ENCODE measurements at regions not wholly inside any gene's neighbourhood (a gene's known extent, or its start where the extent isn't known, plus 50 kb on each side); places are given as distances from the start of the nearest gene placed in this dataset.
A peak's percentile ranks its signal among the peaks of the same experiment; 100 is the strongest.

DNA sequence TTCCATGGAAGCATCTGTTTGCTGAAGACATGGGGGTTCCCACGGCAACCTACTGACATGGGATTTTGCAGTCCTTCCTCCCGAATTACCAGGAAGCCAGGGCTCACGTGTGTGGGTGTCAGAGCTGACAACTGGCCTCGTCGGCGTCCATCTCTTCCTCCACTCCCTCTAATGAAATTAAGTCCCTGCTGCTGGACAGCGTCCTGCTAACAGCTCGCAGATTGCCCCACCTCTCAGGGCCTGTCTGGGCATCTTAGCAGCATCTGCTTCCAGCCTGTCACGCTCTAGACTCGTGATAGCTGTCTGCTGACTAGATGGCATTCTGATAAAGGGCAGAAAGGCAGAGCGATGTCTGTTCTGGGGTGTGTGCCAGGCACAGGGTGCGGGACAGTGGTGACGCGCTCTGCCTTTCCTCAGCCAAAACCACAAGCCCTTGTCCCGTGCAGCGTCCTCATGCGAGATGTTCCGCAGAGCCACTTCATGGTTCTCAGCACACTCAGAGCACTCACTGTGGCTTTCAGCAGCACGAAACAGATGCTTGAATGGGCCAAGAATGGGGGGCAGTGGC is 161.1 kb downstream of the ARL4C start:
- Histone ChIP-seq H3K27ac (ENCODE audit: low read depth, low read length) (no peak overlapping the region), H3K9me3 (ENCODE audit: control insufficient read depth, insufficient read depth, low read length) (no peaks in the 10 kb centered on the region), H3K9ac (ENCODE audit: low read depth, low read length) (no peak overlapping the region), H3K27me3 (ENCODE audit: control insufficient read depth, insufficient read depth, low read length) (no peaks in the 10 kb centered on the region), H3K4me1 (ENCODE audit: control insufficient read depth, insufficient read depth, low read length) (peaks cover 17% of the 10 kb centered on the region), H3K4me3 (ENCODE audit: low read depth, low read length) (no peak overlapping the region), H3K36me3 (ENCODE audit: control insufficient read depth, insufficient read depth, low read length) (no peaks in the 10 kb centered on the region)

DNA sequence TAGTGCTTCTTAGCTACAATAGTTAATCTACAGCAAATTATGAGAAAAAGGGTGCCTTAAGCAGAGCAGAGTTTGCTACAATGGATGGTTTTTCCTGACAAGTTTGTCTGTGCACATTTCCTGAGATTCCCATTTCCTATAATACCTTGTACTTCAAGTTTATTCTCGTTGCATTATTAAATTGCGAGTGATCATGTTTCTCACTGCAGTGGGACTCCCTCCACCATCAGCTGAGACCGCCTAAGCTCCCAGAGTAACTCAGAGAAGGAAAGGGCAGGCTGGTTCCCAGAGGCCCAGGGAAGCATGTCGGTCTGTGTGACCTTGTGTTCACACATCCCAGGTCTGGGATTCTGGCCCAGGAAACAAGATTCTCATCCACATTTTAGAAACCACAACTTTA is 162.1 kb downstream of the ARL4C start:
- Histone ChIP-seq H3K27ac (ENCODE audit: low read depth, low read length) (peak overlapping the region; percentile 21), H3K36me3 (ENCODE audit: control insufficient read depth, insufficient read depth, low read length) (no peaks in the 10 kb centered on the region), H3K9me3 (ENCODE audit: control insufficient read depth, insufficient read depth, low read length) (no peaks in the 10 kb centered on the region), H3K4me1 (ENCODE audit: control insufficient read depth, insufficient read depth, low read length) (peaks cover 17% of the 10 kb centered on the region), H3K27me3 (ENCODE audit: control insufficient read depth, insufficient read depth, low read length) (no peaks in the 10 kb centered on the region), H3K9ac (ENCODE audit: low read depth, low read length) (no peak overlapping the region), H3K4me3 (ENCODE audit: low read depth, low read length) (no peak overlapping the region)

DNA sequence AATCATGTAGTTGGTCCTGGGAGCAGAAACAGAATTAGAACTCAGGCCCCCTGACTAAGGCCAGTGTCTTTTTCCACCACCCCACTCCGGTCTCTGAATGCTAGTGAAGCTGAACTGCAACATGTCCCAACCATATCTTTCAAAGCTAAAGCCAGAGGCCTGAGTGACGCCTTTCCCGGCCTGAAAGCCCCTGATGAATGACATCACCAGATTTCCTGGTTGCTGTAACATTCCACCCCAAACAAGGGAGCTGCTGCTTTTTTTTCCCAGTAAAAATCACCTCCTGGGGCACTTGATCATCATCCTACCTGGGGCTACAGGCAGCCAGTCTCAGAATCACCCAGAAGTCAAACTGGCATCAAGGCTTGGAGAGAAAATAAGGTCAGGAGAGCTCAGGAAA is 162.7 kb downstream of the ARL4C start:
- H3K27me3 ChIP-seq (ENCODE audit: control insufficient read depth, insufficient read depth, low read length): no peaks in the 10 kb centered on the region
- peaks cover 17% of the 10 kb centered on the region for H3K4me1 ChIP-seq (ENCODE audit: control insufficient read depth, insufficient read depth, low read length)
- H3K9ac ChIP-seq (ENCODE audit: low read depth, low read length): no peak overlapping the region
- no peaks in the 10 kb centered on the region for H3K9me3 ChIP-seq (ENCODE audit: control insufficient read depth, insufficient read depth, low read length)
- H3K36me3 ChIP-seq (ENCODE audit: control insufficient read depth, insufficient read depth, low read length): no peaks in the 10 kb centered on the region
- H3K4me3 ChIP-seq (ENCODE audit: low read depth, low read length): no peak overlapping the region
- H3K27ac ChIP-seq (ENCODE audit: low read depth, low read length): peak overlapping the region; percentile 21

DNA sequence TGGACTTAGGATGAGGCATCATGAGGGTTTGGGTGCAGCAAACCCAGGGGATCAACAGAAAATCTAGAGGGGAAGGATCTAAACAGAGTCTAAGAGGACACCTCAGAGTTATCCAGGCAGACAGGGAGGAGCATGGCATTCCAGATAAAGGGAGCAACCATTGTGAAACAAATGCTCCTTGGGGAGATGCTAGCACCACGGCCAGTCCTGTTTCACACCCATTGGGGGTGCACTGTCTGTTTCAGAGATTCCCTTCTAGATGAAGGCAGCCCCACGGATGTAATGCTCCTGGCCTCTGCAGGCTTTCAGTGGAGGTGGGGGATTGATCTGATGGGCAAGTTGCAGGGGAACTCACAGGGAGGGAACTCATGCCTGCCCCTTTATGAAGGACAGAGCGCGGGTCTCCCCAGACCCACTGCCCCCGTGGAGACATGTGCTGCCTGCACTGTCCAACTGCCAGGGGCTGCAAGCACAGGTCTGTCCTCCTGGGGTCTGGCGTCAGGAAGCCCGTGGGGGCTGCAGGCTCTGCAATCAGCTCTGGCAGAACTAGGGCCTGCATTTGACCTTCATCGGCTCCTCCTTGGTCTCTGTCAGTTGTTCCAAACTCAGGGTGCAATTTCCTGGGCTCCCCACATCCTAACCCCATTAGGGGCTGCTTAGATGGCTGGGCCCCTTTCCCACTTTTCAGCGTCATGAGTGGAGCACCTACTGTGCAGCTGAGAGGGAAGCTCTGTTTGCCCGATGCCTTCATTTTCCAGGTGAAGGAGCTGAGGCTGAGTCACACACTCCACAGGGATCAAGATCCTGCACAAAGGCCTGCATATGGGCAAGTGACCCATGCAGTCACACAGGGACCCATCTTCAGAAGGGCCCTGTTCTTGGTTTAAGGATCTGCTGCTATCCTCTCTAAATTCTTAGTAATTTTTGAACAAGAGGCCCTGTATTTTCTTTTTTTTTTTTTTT is 163.4 kb downstream of the ARL4C start:
- H3K9ac ChIP-seq (ENCODE audit: low read depth, low read length): no peak overlapping the region
- H3K27ac ChIP-seq (ENCODE audit: low read depth, low read length): peak overlapping the region; percentile 40
- no peaks in the 10 kb centered on the region for H3K36me3 ChIP-seq (ENCODE audit: control insufficient read depth, insufficient read depth, low read length)
- H3K4me3 ChIP-seq (ENCODE audit: low read depth, low read length): no peak overlapping the region
- peaks cover 17% of the 10 kb centered on the region for H3K4me1 ChIP-seq (ENCODE audit: control insufficient read depth, insufficient read depth, low read length)
- no peaks in the 10 kb centered on the region for H3K27me3 ChIP-seq (ENCODE audit: control insufficient read depth, insufficient read depth, low read length)
- no peaks in the 10 kb centered on the region for H3K9me3 ChIP-seq (ENCODE audit: control insufficient read depth, insufficient read depth, low read length)

DNA sequence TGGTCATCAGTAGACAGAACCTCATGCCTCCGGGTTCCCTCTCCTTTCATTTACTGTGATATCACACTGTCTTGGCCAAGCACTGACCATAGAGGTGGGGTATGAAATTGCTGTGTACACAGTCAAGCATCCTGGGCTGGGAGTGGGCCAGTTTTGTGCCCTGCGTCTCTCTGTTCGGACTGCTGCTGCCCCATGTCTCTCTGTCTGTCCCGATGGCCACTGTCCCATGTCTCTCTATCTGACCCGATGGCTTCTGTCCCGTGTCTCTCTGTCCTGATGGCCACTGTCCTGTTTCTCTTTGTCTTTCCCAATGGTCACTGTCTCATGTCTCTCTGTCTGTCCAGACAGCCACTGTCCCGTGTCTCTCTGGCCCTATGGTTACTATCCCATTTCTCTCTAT is 164.9 kb downstream of the ARL4C start:
- H3K4me3 ChIP-seq (ENCODE audit: low read depth, low read length): no peak overlapping the region
- H3K9ac ChIP-seq (ENCODE audit: low read depth, low read length): no peak overlapping the region
- no peak overlapping the region for H3K27ac ChIP-seq (ENCODE audit: low read depth, low read length)
- H3K36me3 ChIP-seq (ENCODE audit: control insufficient read depth, insufficient read depth, low read length): no peaks in the 10 kb centered on the region
- no peaks in the 10 kb centered on the region for H3K9me3 ChIP-seq (ENCODE audit: control insufficient read depth, insufficient read depth, low read length)
- H3K27me3 ChIP-seq (ENCODE audit: control insufficient read depth, insufficient read depth, low read length): no peaks in the 10 kb centered on the region
- H3K4me1 ChIP-seq (ENCODE audit: control insufficient read depth, insufficient read depth, low read length): peaks cover 17% of the 10 kb centered on the region

DNA sequence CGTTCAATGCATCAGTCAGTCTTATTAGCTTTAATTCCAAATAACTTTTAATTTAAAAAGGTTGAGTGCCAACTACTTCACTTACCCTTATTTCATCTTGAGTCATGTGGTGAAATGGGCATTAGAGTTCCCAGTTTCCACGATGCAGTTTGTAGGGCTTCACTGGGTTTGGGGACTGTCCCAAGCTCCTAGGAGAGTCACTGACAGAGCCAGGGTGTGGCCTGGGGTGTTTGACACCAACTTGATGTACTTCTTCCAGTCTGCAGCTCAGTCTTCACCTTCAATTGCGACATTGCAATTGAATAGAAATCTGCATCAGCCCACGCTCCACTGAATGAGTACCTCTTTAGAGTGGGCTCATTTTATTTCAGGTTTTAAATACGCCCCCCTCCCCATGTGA is 165.3 kb downstream of the ARL4C start:
- H3K4me3 ChIP-seq (ENCODE audit: low read depth, low read length): no peak overlapping the region
- peaks cover 17% of the 10 kb centered on the region for H3K4me1 ChIP-seq (ENCODE audit: control insufficient read depth, insufficient read depth, low read length)
- no peaks in the 10 kb centered on the region for H3K27me3 ChIP-seq (ENCODE audit: control insufficient read depth, insufficient read depth, low read length)
- H3K9me3 ChIP-seq (ENCODE audit: control insufficient read depth, insufficient read depth, low read length): no peaks in the 10 kb centered on the region
- H3K36me3 ChIP-seq (ENCODE audit: control insufficient read depth, insufficient read depth, low read length): no peaks in the 10 kb centered on the region
- H3K27ac ChIP-seq (ENCODE audit: low read depth, low read length): no peak overlapping the region
- no peak overlapping the region for H3K9ac ChIP-seq (ENCODE audit: low read depth, low read length)

DNA sequence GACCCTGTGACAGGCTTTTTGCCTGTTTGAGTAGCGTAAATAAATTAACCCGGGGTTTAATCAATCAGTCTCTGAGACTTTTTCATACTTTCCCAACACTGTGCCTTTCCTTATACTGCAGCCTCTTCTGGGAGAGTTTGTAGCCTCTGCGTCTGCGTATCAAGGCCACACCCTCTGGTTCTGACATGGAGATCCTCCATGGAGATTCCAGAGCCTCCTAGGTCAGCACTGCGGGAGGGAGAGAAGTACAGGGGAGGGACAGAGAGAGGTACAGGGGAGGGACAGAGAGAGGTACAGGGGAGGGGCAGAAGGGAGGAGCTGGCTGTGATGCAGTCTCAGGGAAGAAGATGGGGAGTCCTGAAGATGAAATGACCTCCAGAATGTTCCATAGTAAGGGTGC is 166.0 kb downstream of the ARL4C start:
- Histone ChIP-seq H3K36me3 (ENCODE audit: control insufficient read depth, insufficient read depth, low read length) (no peaks in the 10 kb centered on the region), H3K27ac (ENCODE audit: low read depth, low read length) (no peak overlapping the region), H3K9me3 (ENCODE audit: control insufficient read depth, insufficient read depth, low read length) (no peaks in the 10 kb centered on the region), H3K9ac (ENCODE audit: low read depth, low read length) (no peak overlapping the region), H3K4me3 (ENCODE audit: low read depth, low read length) (no peak overlapping the region), H3K27me3 (ENCODE audit: control insufficient read depth, insufficient read depth, low read length) (no peaks in the 10 kb centered on the region), H3K4me1 (ENCODE audit: control insufficient read depth, insufficient read depth, low read length) (peaks cover 17% of the 10 kb centered on the region)

DNA sequence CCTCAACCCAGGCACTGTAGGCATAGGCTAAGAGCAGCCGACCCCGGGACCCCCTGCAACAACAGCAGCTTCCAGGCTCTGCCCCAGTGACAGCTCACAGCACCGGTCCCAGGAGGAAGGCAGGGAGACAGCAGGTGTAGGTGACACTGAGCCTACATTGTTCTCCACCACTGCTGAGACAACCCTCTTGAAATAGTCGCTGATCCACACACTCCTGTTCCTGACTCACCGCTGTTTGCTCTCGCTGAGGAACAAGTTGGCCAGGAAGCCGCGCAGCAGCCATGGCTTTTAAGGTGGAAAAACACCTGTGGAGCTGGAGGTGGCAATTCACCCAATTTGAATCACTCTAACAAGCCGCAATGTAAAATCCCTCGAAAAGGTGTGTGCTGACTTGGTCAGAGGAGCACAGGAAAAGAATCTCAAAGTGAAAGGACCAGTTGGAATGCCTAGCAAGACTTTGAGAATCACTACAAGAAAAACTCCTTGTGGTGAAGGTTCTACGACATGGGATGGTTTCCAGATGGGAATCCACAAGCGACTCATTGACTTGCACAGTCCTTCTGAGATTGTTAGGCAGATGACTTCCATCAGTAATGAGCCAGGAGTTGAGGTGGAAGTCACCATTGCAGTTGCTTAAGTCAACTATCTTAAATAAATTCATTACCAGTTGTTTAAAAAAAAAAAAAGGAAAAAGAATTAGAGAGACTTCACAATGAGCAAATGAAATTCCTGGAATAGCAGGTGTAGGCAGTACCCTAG is 167.5 kb downstream of the ARL4C start:
- H3K9ac ChIP-seq (ENCODE audit: low read depth, low read length): no peak overlapping the region

DNA sequence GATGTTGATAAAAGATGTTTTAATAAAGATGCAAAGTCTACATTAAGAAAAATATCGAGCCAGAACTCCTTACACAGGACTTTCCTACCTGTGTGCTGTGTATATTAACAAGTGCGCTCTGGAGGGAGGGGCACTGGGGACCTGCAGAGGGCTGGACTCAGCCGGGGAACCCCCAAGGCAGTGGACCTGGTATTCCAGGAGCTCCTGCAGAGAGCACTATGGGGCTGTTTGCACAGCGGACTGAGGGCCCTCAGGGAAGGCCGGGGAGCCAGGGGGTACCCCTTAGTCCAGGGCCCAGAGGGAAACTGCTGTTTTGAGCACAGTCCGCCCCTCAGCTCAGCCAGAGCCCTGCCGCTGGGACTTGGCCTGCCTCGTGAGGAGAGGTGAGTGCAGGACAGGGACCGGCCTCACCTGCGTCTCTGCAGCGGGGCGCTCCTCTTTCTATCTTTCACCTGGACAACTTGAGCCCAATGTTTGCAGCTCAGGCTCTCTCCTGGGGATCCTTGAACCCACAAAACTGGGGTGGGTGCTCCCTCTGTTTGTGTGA is 168.4 kb downstream of the ARL4C start:
- Histone ChIP-seq H3K4me1 (ENCODE audit: control insufficient read depth, insufficient read depth, low read length) (peaks cover 7% of the 10 kb centered on the region), H3K27me3 (ENCODE audit: control insufficient read depth, insufficient read depth, low read length) (no peaks in the 10 kb centered on the region), H3K9ac (ENCODE audit: low read depth, low read length) (no peak overlapping the region), H3K9me3 (ENCODE audit: control insufficient read depth, insufficient read depth, low read length) (no peaks in the 10 kb centered on the region), H3K36me3 (ENCODE audit: control insufficient read depth, insufficient read depth, low read length) (no peaks in the 10 kb centered on the region), H3K4me3 (ENCODE audit: low read depth, low read length) (no peak overlapping the region), H3K27ac (ENCODE audit: low read depth, low read length) (no peak overlapping the region)

More for the DNA sequence above, 167.5 kb downstream of the ARL4C start:
- Histone ChIP-seq H3K27me3 (ENCODE audit: control insufficient read depth, insufficient read depth, low read length) (no peaks in the 10 kb centered on the region), H3K4me1 (ENCODE audit: control insufficient read depth, insufficient read depth, low read length) (peaks cover 15% of the 10 kb centered on the region), H3K36me3 (ENCODE audit: control insufficient read depth, insufficient read depth, low read length) (no peaks in the 10 kb centered on the region), H3K4me3 (ENCODE audit: low read depth, low read length) (no peak overlapping the region), H3K27ac (ENCODE audit: low read depth, low read length) (no peak overlapping the region), H3K9me3 (ENCODE audit: control insufficient read depth, insufficient read depth, low read length) (no peaks in the 10 kb centered on the region)

DNA sequence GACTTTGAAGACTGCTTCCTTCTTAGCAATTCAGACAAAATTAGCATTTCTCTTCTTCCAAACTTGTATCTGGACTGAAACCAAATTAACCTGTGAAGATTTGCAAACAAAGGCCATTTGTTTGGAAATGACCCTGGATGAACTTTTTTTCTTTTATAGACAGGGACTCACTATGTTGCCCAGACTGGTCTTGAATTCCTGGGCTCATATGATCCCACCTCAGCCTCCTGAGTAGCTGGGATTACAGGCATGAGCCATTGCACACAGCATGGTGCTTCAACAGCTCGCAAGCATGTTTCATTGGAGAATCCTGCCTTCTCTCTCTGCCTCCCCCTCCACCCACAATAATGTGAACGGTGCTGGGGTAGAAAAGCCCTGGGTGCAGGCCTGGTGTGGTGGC is 170.2 kb downstream of the ARL4C start:
- H3K27me3 ChIP-seq (ENCODE audit: control insufficient read depth, insufficient read depth, low read length): no peaks in the 10 kb centered on the region
- no peak overlapping the region for H3K27ac ChIP-seq (ENCODE audit: low read depth, low read length)
- no peaks in the 10 kb centered on the region for H3K36me3 ChIP-seq (ENCODE audit: control insufficient read depth, insufficient read depth, low read length)
- no peaks in the 10 kb centered on the region for H3K4me1 ChIP-seq (ENCODE audit: control insufficient read depth, insufficient read depth, low read length)
- H3K4me3 ChIP-seq (ENCODE audit: low read depth, low read length): no peak overlapping the region
- H3K9me3 ChIP-seq (ENCODE audit: control insufficient read depth, insufficient read depth, low read length): no peaks in the 10 kb centered on the region
- H3K9ac ChIP-seq (ENCODE audit: low read depth, low read length): no peak overlapping the region
